B cell (primary cell): ENCODE measurements at regions not wholly inside any gene's neighbourhood (a gene's known extent, or its start where the extent isn't known, plus 50 kb on each side); places are given as distances from the start of the nearest gene placed in this dataset.

Experiments
- ATAC-seq: fragments of 200-7000 bp; cut with Tn5 transposase; one replicate; pipeline ENCODE4 v1.10.0; 2021; ENCODE audit warnings: low read depth, mild to moderate bottlenecking, moderate number of reproducible peaks, moderate library complexity
- CTCF ChIA-PET: fragments of 350-600 bp; sonication (Branson Sonifier 250); formaldehyde crosslinking; loops from one replicate; lab custom pipeline; 2021; ENCODE audit warnings: antibody characterized with exemption, inconsistent platforms; lab: Charles Lee
- POLR2A ChIA-PET: fragments of 350-600 bp; sonication (Branson Sonifier 250); formaldehyde crosslinking; loops from one replicate; lab custom pipeline; 2021; ENCODE audit warnings: antibody characterized with exemption; lab: Charles Lee
- DNase-seq: peaks from one replicate; pipeline ENCODE4 v3.0.0; 2013
- H2AFZ ChIP-seq: 2 replicates; pipeline ENCODE4 v1.6.1; 2012; ENCODE audit warnings: mild to moderate bottlenecking, low read depth, low read length; ENCODE audit not compliant: insufficient read depth, poor library complexity, severe bottlenecking
- H3K27ac ChIP-seq, 2 donors: 1 replicate in 1 of 2; 2 replicates in 1 of 2; pipeline ENCODE4 v1.5.1; 2012 to 2013; ENCODE audit warnings: low read length in 2 of 2, mild to moderate bottlenecking in 2 of 2, moderate library complexity in 1 of 2
- H3K27me3 ChIP-seq, 4 experiments: fragments of 200-600 bp in 1 of 4; sonication (generic) in 1 of 4; replicated peaks in 1 of 4; 1 replicate in 2 of 4; 2 replicates in 2 of 4; pipeline versions ENCODE4 v1.6.1 to v1.7.0; 2013 to 2016; ENCODE audit warnings: low read length in 3 of 4, mild to moderate bottlenecking in 2 of 4, mixed read lengths in 1 of 4, moderate library complexity in 1 of 4; ENCODE audit not compliant: insufficient read depth in 4 of 4, control insufficient read depth in 3 of 4; ENCODE audit errors: control extremely low read depth in 1 of 4
- H3K36me3 ChIP-seq, 2 experiments: replicated peaks in 1 of 2; 1 replicate in 1 of 2; 2 replicates in 1 of 2; pipeline versions ENCODE4 v1.6.1 to v1.7.1; 2013; ENCODE audit warnings: low read length in 1 of 2; ENCODE audit not compliant: insufficient read depth in 2 of 2, control insufficient read depth in 1 of 2; ENCODE audit errors: control extremely low read depth in 1 of 2, extremely low read depth in 1 of 2
- H3K4me1 ChIP-seq, 2 donors: fragments of 200-600 bp in 1 of 2; sonication (generic) in 1 of 2; 1 replicate in 1 of 2; 2 replicates in 1 of 2; pipeline versions ENCODE4 v1.5.1 to v1.6.1; 2013 to 2017; ENCODE audit warnings: low read length in 2 of 2; ENCODE audit not compliant: control insufficient read depth in 2 of 2, insufficient read depth in 2 of 2
- H3K4me2 ChIP-seq: replicated peaks from 2 replicates; pipeline ENCODE3; 2012; ENCODE audit warnings: mild to moderate bottlenecking, low read depth, low read length; ENCODE audit not compliant: poor library complexity, severe bottlenecking
- H3K4me3 ChIP-seq, 5 experiments: fragments of 200-600 bp in 1 of 5; sonication (generic) in 1 of 5; 1 replicate in 3 of 5; 2 replicates in 2 of 5; pipeline versions ENCODE4 v1.5.1 to v1.7.0; 2011 to 2016; ENCODE audit warnings: low read length in 4 of 5, mild to moderate bottlenecking in 4 of 5, low read depth in 2 of 5, control low read depth in 1 of 5, moderate library complexity in 1 of 5; ENCODE audit not compliant: insufficient read depth in 1 of 5; ENCODE audit errors: control extremely low read depth in 1 of 5, extremely low read depth in 1 of 5
- H3K79me2 ChIP-seq: fragments of 200-600 bp; sonication (generic); one replicate; pipeline ENCODE4 v1.6.0; 2016; ENCODE audit warnings: low read length; ENCODE audit not compliant: control insufficient read depth, insufficient read depth
- H3K9ac ChIP-seq: fragments of 200-600 bp; sonication (generic); 2 replicates; pipeline ENCODE4 v1.6.1; 2017; ENCODE audit warnings: mild to moderate bottlenecking, low read length, moderate library complexity
- H3K9me3 ChIP-seq, 3 donors: one replicate each; pipeline versions ENCODE4 v1.6.1 to v1.7.1; 2013; ENCODE audit warnings: low read length in 2 of 3; ENCODE audit not compliant: control insufficient read depth in 2 of 3, insufficient read depth in 1 of 3; ENCODE audit errors: control extremely low read depth in 1 of 3
- H4K20me1 ChIP-seq: 2 replicates; pipeline ENCODE4 v1.6.0; 2012; ENCODE audit warnings: mild to moderate bottlenecking, low read length; ENCODE audit not compliant: insufficient read depth, control insufficient read depth, poor library complexity, severe bottlenecking
- H3K27ac Mint-ChIP-seq: one replicate; pipeline ENCODE4 v1.8.0; 2021; ENCODE audit warnings: mixed read lengths
- H3K27me3 Mint-ChIP-seq: one replicate; pipeline ENCODE4 v1.8.0; 2021; ENCODE audit warnings: mixed read lengths
- H3K4me1 Mint-ChIP-seq: one replicate; pipeline ENCODE4 v1.8.0; 2021; ENCODE audit warnings: mixed read lengths
- H3K4me3 Mint-ChIP-seq: one replicate; pipeline ENCODE4 v1.8.0; 2021; ENCODE audit warnings: mixed read lengths
- H3K9me3 Mint-ChIP-seq: one replicate; pipeline ENCODE4 v1.8.0; 2022; ENCODE audit warnings: mixed read lengths; ENCODE audit not compliant: insufficient read depth
- CTCF ChIP-seq: fragments of 200-600 bp; IDR thresholded peaks from one replicate; pipeline ENCODE4 v1.8.0; 2022; ENCODE audit warnings: antibody characterized with exemption, mild to moderate bottlenecking
- EZH2 ChIP-seq: IDR thresholded peaks from 2 replicates; pipeline ENCODE4 v1.6.1; 2012; ENCODE audit warnings: borderline replicate concordance, low read depth, mild to moderate bottlenecking, moderate library complexity, low read length; ENCODE audit not compliant: insufficient read depth, poor library complexity, severe bottlenecking
- WGBS: methylation state at CpG from one replicate; pipeline ENCODE4 v1.1.5; 2013; ENCODE audit warnings: missing lambda C conversion rate; ENCODE audit not compliant: insufficient coverage; 5-methylcytosine and 5-hydroxymethylcytosine counted together
- intact Hi-C: fragments of 100-400 bp; cut with micrococcal nuclease; formaldehyde crosslinking; loops from one replicate; pipeline ENCODE4 v1.10.0; 2022

GRCh38 chr1:29388884-29389283, 152.6 kb downstream of the PTPRU start:
- DNase-seq: no peak
- ATAC-seq: no peak
- Histone ChIP-seq H3K27me3 (no peaks in the 10 kb centered on the region), H3K36me3 (no peaks in the 10 kb centered on the region), H3K79me2 (no peaks in the 10 kb centered on the region), H3K9me3 (no peaks in the 10 kb centered on the region), H2AFZ (no peak overlapping the region), H3K4me2 (no peak overlapping the region), H4K20me1 (no peaks in the 10 kb centered on the region), H3K27ac (no peak overlapping the region), H3K4me3 (no peak overlapping the region), H3K9ac (no peak overlapping the region), H3K4me1 (no peaks in the 10 kb centered on the region)
- H3K9me3 Mint-ChIP-seq: no peaks in the 10 kb centered on the region
- no peak for TF ChIP-seq CTCF
- no peak for TF ChIP-seq EZH2
- intact Hi-C loops: no loop called here
- no peak overlapping the region for H3K27ac Mint-ChIP-seq
- POLR2A ChIA-PET: no interaction called here
- WGBS: 100% methylated on average over 1 of the region's 6 CpGs
- CTCF ChIA-PET: no interaction called here
- H3K4me3 Mint-ChIP-seq: no peak overlapping the region
- H3K4me1 Mint-ChIP-seq: no peaks in the 10 kb centered on the region
- H3K27me3 Mint-ChIP-seq: peaks cover 57% of the 10 kb centered on the region

DNA sequence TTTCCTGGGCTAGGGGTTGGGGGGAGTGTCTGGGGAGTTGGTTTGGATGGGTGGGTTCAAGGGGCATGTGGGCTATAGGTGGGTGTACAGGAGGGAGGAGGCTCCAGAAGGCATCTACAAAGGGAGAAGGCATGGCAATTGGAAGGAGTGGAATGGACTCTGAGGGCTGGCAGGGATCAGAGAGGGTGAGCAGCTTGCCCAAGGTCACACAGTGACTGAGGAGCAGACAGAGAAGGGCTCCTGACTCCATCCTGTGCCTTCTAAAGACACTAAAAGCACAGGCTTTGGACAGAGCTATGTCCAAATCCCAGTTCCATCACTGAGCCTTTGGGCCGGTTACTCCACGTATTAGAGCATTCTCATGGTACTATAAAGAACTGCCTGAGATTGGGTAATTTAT, 151.8 kb downstream of the PTPRU start:
- WGBS: 92% methylated on average over 2 of the region's 2 CpGs
- H3K4me3 ChIP-seq: no peak overlapping the region
- H3K4me2 ChIP-seq: no peak overlapping the region
- TF ChIP-seq EZH2: no peak
- no peak for TF ChIP-seq CTCF
- intact Hi-C loops: no loop called here
- H3K4me1 ChIP-seq: no peaks in the 10 kb centered on the region
- Mint-ChIP-seq H3K27ac (no peak overlapping the region), H3K4me1 (no peaks in the 10 kb centered on the region), H3K27me3 (peaks cover 62% of the 10 kb centered on the region), H3K4me3 (no peak overlapping the region), H3K9me3 (no peaks in the 10 kb centered on the region)
- DNase-seq (no peak), ATAC-seq (no peak)
- CTCF ChIA-PET: no interaction called here
- H3K27me3 ChIP-seq: no peaks in the 10 kb centered on the region
- no peak overlapping the region for H3K27ac ChIP-seq
- no peaks in the 10 kb centered on the region for H3K36me3 ChIP-seq
- no peak overlapping the region for H2AFZ ChIP-seq
- H3K9ac ChIP-seq: no peak overlapping the region
- POLR2A ChIA-PET: no interaction called here
- no peaks in the 10 kb centered on the region for H3K9me3 ChIP-seq
- H3K79me2 ChIP-seq: no peaks in the 10 kb centered on the region
- no peaks in the 10 kb centered on the region for H4K20me1 ChIP-seq
